Activated B cell treated with CpG ODN at 0.5 μM for 24 hours (primary cell): ENCODE measurements at regions not wholly inside any gene's neighbourhood (a gene's known extent, or its start where the extent isn't known, plus 50 kb on each side); places are given as distances from the start of the nearest gene placed in this dataset.

Source experiments
- ATAC-seq: fragments of 200-7000 bp; cut with Tn5 transposase; one replicate; pipeline ENCODE4 v1.10.0; 2021; ENCODE audit warnings: low read depth, mild to moderate bottlenecking, moderate library complexity
- CTCF ChIA-PET: fragments of 350-600 bp; sonication (Branson Sonifier 250); formaldehyde crosslinking; loops from one replicate; lab custom pipeline; 2021; ENCODE audit warnings: antibody characterized with exemption; lab: Charles Lee
- POLR2A ChIA-PET: fragments of 350-600 bp; sonication (Branson Sonifier 250); formaldehyde crosslinking; loops from one replicate; lab custom pipeline; 2021; ENCODE audit warnings: antibody characterized with exemption; lab: Charles Lee
- DNase-seq: peaks from one replicate; pipeline ENCODE4 v3.0.0; 2022
- H3K27ac Mint-ChIP-seq: one replicate; pipeline ENCODE4 v1.8.0; 2020; ENCODE audit warnings: mixed read lengths
- H3K27me3 Mint-ChIP-seq: one replicate; pipeline ENCODE4 v1.8.0; 2021; ENCODE audit warnings: mixed read lengths
- H3K36me3 Mint-ChIP-seq: one replicate; pipeline ENCODE4 v1.8.0; 2021; ENCODE audit warnings: low read depth, mixed read lengths
- H3K4me1 Mint-ChIP-seq: one replicate; pipeline ENCODE4 v1.8.0; 2021; ENCODE audit warnings: mixed read lengths
- H3K4me3 Mint-ChIP-seq: one replicate; pipeline ENCODE4 v1.8.0; 2020; ENCODE audit warnings: mild to moderate bottlenecking, mixed read lengths
- H3K9me3 Mint-ChIP-seq: one replicate; pipeline ENCODE4 v1.8.0; 2020; ENCODE audit warnings: mixed read lengths
- CTCF ChIP-seq: fragments of 200-600 bp; IDR thresholded peaks from one replicate; pipeline ENCODE4 v1.8.0; 2022; ENCODE audit warnings: antibody characterized with exemption, mild to moderate bottlenecking
- intact Hi-C: fragments of 100-400 bp; cut with micrococcal nuclease; formaldehyde crosslinking; loops from one replicate; pipeline ENCODE4 v1.15.1; 2024

GRCh38 chr5:114210662-114211061 is 151.2 kb upstream of the KCNN2 start:
- Mint-ChIP-seq H3K9me3 (no peaks in the 10 kb centered on the region), H3K27me3 (no peaks in the 10 kb centered on the region), H3K4me3 (no peak overlapping the region), H3K36me3 (no peaks in the 10 kb centered on the region), H3K4me1 (no peaks in the 10 kb centered on the region), H3K27ac (no peak overlapping the region)
- intact Hi-C loops, result no loop called here
- TF ChIP-seq CTCF, result no peak
- ATAC-seq (no peak), DNase-seq (no peak)
- POLR2A ChIA-PET, result no interaction called here
- CTCF ChIA-PET, result no interaction called here

DNA sequence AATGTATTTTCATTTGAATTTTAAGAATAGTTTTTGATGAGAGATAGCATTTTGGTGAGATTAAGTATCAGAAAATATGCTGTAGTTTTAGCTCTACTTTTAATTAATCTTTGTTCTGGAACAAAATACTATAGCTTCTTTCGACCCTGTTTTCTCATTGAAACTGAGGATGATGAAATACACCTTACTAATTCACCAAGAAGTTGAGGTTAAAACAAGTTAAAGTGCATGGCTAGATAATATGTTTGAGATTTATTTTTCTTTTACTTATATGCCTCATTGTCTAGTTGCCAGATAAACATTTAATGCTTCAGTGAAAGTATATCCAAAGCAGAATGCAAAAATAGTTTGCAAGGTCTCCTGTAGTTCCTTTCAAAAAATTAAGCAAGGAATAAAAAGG is 140.1 kb upstream of the KCNN2 start:
- H3K36me3 Mint-ChIP-seq, result no peaks in the 10 kb centered on the region

GRCh38 chr5:114223866-114224265 is 138.0 kb upstream of the KCNN2 start:
- no peaks in the 10 kb centered on the region for H3K36me3 Mint-ChIP-seq
- DNase-seq (no peak), ATAC-seq (no peak)
- H3K4me1 Mint-ChIP-seq, result no peaks in the 10 kb centered on the region
- ChIA-PET CTCF (no interaction called here), POLR2A (no interaction called here)
- no peaks in the 10 kb centered on the region for H3K27me3 Mint-ChIP-seq
- no peak overlapping the region for H3K27ac Mint-ChIP-seq
- TF ChIP-seq CTCF, result no peak
- peaks cover 11% of the 10 kb centered on the region for H3K9me3 Mint-ChIP-seq
- intact Hi-C loops, result no loop called here
- no peak overlapping the region for H3K4me3 Mint-ChIP-seq

More for the DNA sequence above, 140.1 kb upstream of the KCNN2 start:
- no peak for TF ChIP-seq CTCF
- Mint-ChIP-seq H3K27me3 (no peaks in the 10 kb centered on the region), H3K9me3 (peaks cover 14% of the 10 kb centered on the region), H3K4me3 (no peak overlapping the region), H3K4me1 (no peaks in the 10 kb centered on the region), H3K27ac (no peak overlapping the region)
- intact Hi-C loops, result no loop called here
- DNase-seq (no peak), ATAC-seq (no peak)
- POLR2A ChIA-PET, result no interaction called here
- CTCF ChIA-PET, result no interaction called here

- Mint-ChIP-seq H3K9me3 (peaks cover 2% of the 10 kb centered on the region), H3K36me3 (no peaks in the 10 kb centered on the region), H3K4me3 (no peak overlapping the region), H3K27ac (no peak overlapping the region), H3K4me1 (no peaks in the 10 kb centered on the region), H3K27me3 (no peaks in the 10 kb centered on the region)
- intact Hi-C loops, result no loop called here
- no peak for DNase-seq
- POLR2A ChIA-PET, result no interaction called here
- no peak for ATAC-seq
- no peak for TF ChIP-seq CTCF
- CTCF ChIA-PET, result no interaction called here
Observed at GRCh38 chr5:114237766-114238165, 124.1 kb upstream of the KCNN2 start.

DNA sequence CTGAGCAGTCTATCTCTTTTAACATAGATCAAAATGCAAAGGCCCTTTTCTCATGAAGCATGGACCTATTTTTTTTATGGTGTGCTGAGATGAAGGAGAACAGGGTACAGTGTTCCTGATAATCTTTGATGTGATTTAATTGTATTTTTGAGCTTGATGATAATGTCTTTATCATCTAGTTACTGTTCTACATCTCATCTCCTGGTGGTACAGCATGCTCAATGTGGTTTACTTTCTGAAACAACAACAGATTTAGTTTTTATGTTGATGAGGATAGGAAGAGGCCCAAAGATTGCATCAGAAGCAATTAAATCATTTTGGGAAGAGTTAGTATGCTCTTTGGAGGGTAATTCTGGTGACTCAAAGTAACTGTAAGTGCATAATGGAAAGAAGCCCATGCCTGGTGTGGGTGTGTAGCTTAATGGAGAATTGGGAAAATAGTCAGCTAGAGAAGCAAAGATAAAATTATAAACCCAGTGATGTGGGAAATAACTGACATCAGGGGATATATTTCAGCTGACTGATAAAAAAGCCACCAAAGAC is 123.0 kb upstream of the KCNN2 start:
- Mint-ChIP-seq H3K4me3 (no peak overlapping the region), H3K36me3 (no peaks in the 10 kb centered on the region), H3K9me3 (peaks cover 2% of the 10 kb centered on the region), H3K27ac (no peak overlapping the region), H3K4me1 (no peaks in the 10 kb centered on the region), H3K27me3 (no peaks in the 10 kb centered on the region)
- intact Hi-C loops, result no loop called here
- TF ChIP-seq CTCF, result no peak
- CTCF ChIA-PET, result no interaction called here
- no peak for ATAC-seq
- POLR2A ChIA-PET, result no interaction called here
- DNase-seq, result no peak
